ENCODE measurements at regions not wholly inside any gene's neighbourhood (a gene's known extent, or its start where the extent isn't known, plus 50 kb on each side); places are given as distances from the start of the nearest gene placed in this dataset.

DNA sequence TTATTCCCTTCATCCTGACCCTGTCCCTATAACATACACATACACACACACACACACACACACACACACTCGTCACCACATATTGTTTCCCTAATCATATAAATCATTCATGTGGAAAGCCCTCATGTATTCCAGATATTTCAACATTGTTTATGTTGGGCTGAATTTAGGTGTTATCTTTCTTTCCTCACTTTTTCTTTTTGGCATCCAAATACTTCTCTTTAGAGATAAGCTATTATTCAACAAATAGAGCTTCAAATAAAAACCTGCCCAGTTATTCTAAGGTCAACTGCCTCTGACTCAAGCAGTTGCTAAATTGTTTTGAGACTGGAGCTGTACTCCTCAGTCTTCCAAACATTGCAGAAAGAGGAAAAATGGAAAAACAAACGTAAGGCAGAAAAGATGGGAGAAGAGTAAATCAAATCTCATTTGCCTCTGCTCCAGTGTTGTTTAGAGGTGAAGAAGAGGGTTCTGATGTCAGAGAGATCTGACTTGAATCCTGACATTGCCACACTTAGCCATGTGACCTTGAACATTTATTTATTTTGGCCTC, 215.7 kb downstream of the GAS1 start:
- TF ChIP-seq, protein P1, sequence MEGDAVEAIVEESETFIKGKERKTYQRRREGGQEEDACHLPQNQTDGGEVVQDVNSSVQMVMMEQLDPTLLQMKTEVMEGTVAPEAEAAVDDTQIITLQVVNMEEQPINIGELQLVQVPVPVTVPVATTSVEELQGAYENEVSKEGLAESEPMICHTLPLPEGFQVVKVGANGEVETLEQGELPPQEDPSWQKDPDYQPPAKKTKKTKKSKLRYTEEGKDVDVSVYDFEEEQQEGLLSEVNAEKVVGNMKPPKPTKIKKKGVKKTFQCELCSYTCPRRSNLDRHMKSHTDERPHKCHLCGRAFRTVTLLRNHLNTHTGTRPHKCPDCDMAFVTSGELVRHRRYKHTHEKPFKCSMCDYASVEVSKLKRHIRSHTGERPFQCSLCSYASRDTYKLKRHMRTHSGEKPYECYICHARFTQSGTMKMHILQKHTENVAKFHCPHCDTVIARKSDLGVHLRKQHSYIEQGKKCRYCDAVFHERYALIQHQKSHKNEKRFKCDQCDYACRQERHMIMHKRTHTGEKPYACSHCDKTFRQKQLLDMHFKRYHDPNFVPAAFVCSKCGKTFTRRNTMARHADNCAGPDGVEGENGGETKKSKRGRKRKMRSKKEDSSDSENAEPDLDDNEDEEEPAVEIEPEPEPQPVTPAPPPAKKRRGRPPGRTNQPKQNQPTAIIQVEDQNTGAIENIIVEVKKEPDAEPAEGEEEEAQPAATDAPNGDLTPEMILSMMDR (conservative IDR thresholded peaks at IDR 0.05), result no peak
- TF ChIP-seq EZH2 (IDR thresholded peaks at IDR 0.05; ENCODE audit: low read depth), result no peak

All from PC-9 (cell line).